A549 (cell line): ENCODE measurements at regions not wholly inside any gene's neighbourhood (a gene's known extent, or its start where the extent isn't known, plus 50 kb on each side); places are given as distances from the start of the nearest gene placed in this dataset.

Experiments
- ATAC-seq, 2 experiments: fragments of 200-7000 bp in 1 of 2; fragments of >200 bp in 1 of 2; cut with Nextera tagmentation in 1 of 2; cut with Tn5 transposase in 1 of 2; 3 replicates each; pipeline versions ENCODE4 v1.8.0 to v1.9.1; 2018 to 2020; ENCODE audit warnings: mild to moderate bottlenecking in 1 of 2, moderate library complexity in 1 of 2
- CTCF ChIA-PET: fragments of 300-600 bp; sonication (Branson Sonifier 250); formaldehyde crosslinking; extraction: SDS; loops from one replicate; lab custom pipeline; 2021; ENCODE audit warnings: antibody characterized with exemption, inconsistent platforms; lab: Yijun Ruan, JAX
- POLR2A ChIA-PET: fragments of 350-600 bp; formaldehyde crosslinking; extraction: SDS; loops from one replicate; lab custom pipeline; 2021; ENCODE audit warnings: antibody characterized with exemption, inconsistent platforms; lab: Yijun Ruan, JAX
- DNase-seq, 2 experiments: peaks; one replicate each; pipeline versions ENCODE4 v3.0.0 to v3.0.0-alpha.2; 2011 to 2016; ENCODE audit warnings: low read depth in 1 of 2, low spot score in 1 of 2
- FAIRE-seq: peaks from 2 replicates; lab custom pipeline; 2011; peaks lifted over from hg19 to GRCh38; lab: Jason Lieb, UNC
- H3K27ac ChIP-seq, 2 experiments: fragments of >200 bp; sonication (Bioruptor Twin); formaldehyde crosslinking; 3 replicates each; pipeline ENCODE4 v1.5.1; 2016 to 2017
- H3K4me1 ChIP-seq: fragments of >200 bp; sonication (Bioruptor Twin); formaldehyde crosslinking; 3 replicates; pipeline ENCODE4 v1.6.1; 2016
- H3K4me2 ChIP-seq: fragments of >200 bp; sonication (Bioruptor Twin); formaldehyde crosslinking; 3 replicates; pipeline ENCODE4 v1.6.1; 2016
- H3K4me3 ChIP-seq: fragments of >200 bp; sonication (Bioruptor Twin); formaldehyde crosslinking; 3 replicates; pipeline ENCODE4 v1.5.1; 2016
- H3K9me3 ChIP-seq: fragments of >200 bp; sonication (Bioruptor Twin); formaldehyde crosslinking; 3 replicates; pipeline ENCODE4 v1.6.1; 2016
- BCL3 ChIP-seq: fragments of >200 bp; sonication (Bioruptor Twin); formaldehyde crosslinking; IDR thresholded peaks from 3 replicates; pipeline ENCODE4 v1.6.1; 2016
- BHLHE40 ChIP-seq: IDR thresholded peaks from 2 replicates; pipeline ENCODE4 v1.6.1; 2012; ENCODE audit warnings: low read depth, low read length, inconsistent platforms
- CBX8 ChIP-seq: fragments of 200-600 bp; sonication (generic); IDR thresholded peaks from 2 replicates; pipeline ENCODE4 v1.6.1; 2016
- CTCF ChIP-seq: fragments of >200 bp; sonication (Bioruptor Twin); formaldehyde crosslinking; IDR thresholded peaks from 3 replicates; pipeline ENCODE4 v1.5.1; 2016
- EP300 ChIP-seq, 2 experiments: fragments of >200 bp; sonication (Bioruptor Twin); formaldehyde crosslinking; IDR thresholded peaks; 2 replicates in 1 of 2; 3 replicates in 1 of 2; pipeline ENCODE4 v1.6.1; 2016 to 2017
- ESRRA ChIP-seq: fragments of 150-350 bp; IDR thresholded peaks from 2 replicates; pipeline ENCODE4 v1.6.1; 2014; ENCODE audit warnings: mild to moderate bottlenecking, low read length, borderline replicate concordance
- FOSB ChIP-seq: fragments of 250-450 bp; sonication (Bioruptor Pico); IDR thresholded peaks from 2 replicates; pipeline ENCODE4 v1.5.0; 2020; ENCODE audit warnings: mild to moderate bottlenecking, moderate library complexity
- FOXS1 ChIP-seq: fragments of 250-450 bp; sonication (Bioruptor Pico); IDR thresholded peaks from 2 replicates; pipeline ENCODE4 v1.5.0; 2020; ENCODE audit warnings: mild to moderate bottlenecking, moderate library complexity
- GATA3 ChIP-seq: IDR thresholded peaks from 2 replicates; pipeline ENCODE4 v1.6.1; 2012; ENCODE audit warnings: borderline replicate concordance
- HDAC2 ChIP-seq: fragments of 200-600 bp; sonication (generic); IDR thresholded peaks from 2 replicates; pipeline ENCODE4 v1.6.1; 2016
- KDM1A ChIP-seq: fragments of 200-600 bp; sonication (generic); IDR thresholded peaks from 2 replicates; pipeline ENCODE4 v1.6.1; 2016; ENCODE audit warnings: low read depth, mild to moderate bottlenecking
- KDM5A ChIP-seq: fragments of 200-600 bp; sonication (generic); IDR thresholded peaks from 2 replicates; pipeline ENCODE4 v1.6.1; 2016; ENCODE audit warnings: antibody characterized with exemption, mild to moderate bottlenecking
- MAFK ChIP-seq: fragments of 450-650 bp; IDR thresholded peaks from 2 replicates; pipeline ENCODE4 v1.6.1; 2014; ENCODE audit not compliant: partially characterized antibody
- MAX ChIP-seq: IDR thresholded peaks from 2 replicates; pipeline ENCODE4 v1.6.1; 2012
- MYC ChIP-seq: IDR thresholded peaks from 2 replicates; pipeline ENCODE4 v1.6.1; 2012; ENCODE audit warnings: mild to moderate bottlenecking, inconsistent platforms, low read length, improper control_type of control experiment, borderline replicate concordance
- NR3C1 ChIP-seq: fragments of >200 bp; sonication (Bioruptor Twin); formaldehyde crosslinking; IDR thresholded peaks from 3 replicates; pipeline ENCODE4 v1.6.1; 2017
- POLR2AphosphoS2 ChIP-seq: conservative IDR thresholded peaks from 2 replicates; pipeline ENCODE4 v1.6.1; 2012; ENCODE audit warnings: low read length, improper control_type of control experiment, inconsistent platforms
- RAD21 ChIP-seq, 2 experiments: fragments of >200 bp in 1 of 2; sonication (Bioruptor Twin) in 1 of 2; formaldehyde crosslinking in 1 of 2; IDR thresholded peaks in 1 of 2; conservative IDR thresholded peaks in 1 of 2; 2 replicates in 1 of 2; 3 replicates in 1 of 2; pipeline ENCODE4 v1.6.1; 2012 to 2018; ENCODE audit warnings: inconsistent platforms in 1 of 2
- RCOR1 ChIP-seq: fragments of 150-350 bp; IDR thresholded peaks from 2 replicates; pipeline ENCODE4 v1.6.1; 2014; ENCODE audit warnings: antibody characterized with exemption, low read length, low read depth
- TFCP2L1 ChIP-seq: fragments of 250-450 bp; sonication (Bioruptor Pico); IDR thresholded peaks from 2 replicates; pipeline ENCODE4 v1.5.0; 2021; ENCODE audit warnings: mild to moderate bottlenecking
- USF2 ChIP-seq: fragments of 450-650 bp; IDR thresholded peaks from 2 replicates; pipeline ENCODE4 v1.6.1; 2014; ENCODE audit warnings: antibody characterized with exemption
- ZFP36 ChIP-seq: fragments of 450-650 bp; IDR thresholded peaks from 2 replicates; pipeline ENCODE4 v1.6.1; 2014; ENCODE audit warnings: borderline replicate concordance; ENCODE audit not compliant: partially characterized antibody
- ZSCAN20 ChIP-seq: fragments of 250-450 bp; sonication (Bioruptor Pico); IDR thresholded peaks from 2 replicates; pipeline ENCODE4 v1.8.0; 2022; ENCODE audit warnings: mild to moderate bottlenecking, moderate library complexity
- WGBS: methylation state at CpG from one replicate; pipeline ENCODE4 v1.1.6; 2017; ENCODE audit errors: missing lambda C conversion rate; 5-methylcytosine and 5-hydroxymethylcytosine counted together

- ATAC-seq, result no peak
- TF ChIP-seq FOSB (CRISPR knock-in tag) (no peak), BHLHE40 (no peak)
- Histone ChIP-seq H3K4me3 (no peak overlapping the region), H3K4me2 (no peak overlapping the region), H3K4me1 (no peaks in the 10 kb centered on the region), H3K9me3 (no peaks in the 10 kb centered on the region), H3K27ac (no peak overlapping the region)
- FAIRE-seq, result no peak
- ChIA-PET CTCF (no interaction called here), POLR2A (no interaction called here)
- no peak for DNase-seq
These were observed 188.4 kb upstream of the ARX start for GRCh38 chrX:25204182-25204581.

- no peaks in the 10 kb centered on the region for H3K4me1 ChIP-seq
- no peaks in the 10 kb centered on the region for H3K9me3 ChIP-seq
- ChIA-PET POLR2A (no interaction called here), CTCF (no interaction called here)
- ATAC-seq, result no peak
- H3K4me2 ChIP-seq, result no peak overlapping the region
- 11% methylated on average over 2 of the region's 2 CpGs for WGBS
- DNase-seq, result no peak
- no peak overlapping the region for H3K27ac ChIP-seq
- FAIRE-seq, result no peak
- no peak for TF ChIP-seq MYC
- TF ChIP-seq POLR2AphosphoS2, result no peak
- no peak for TF ChIP-seq USF2
- TF ChIP-seq NR3C1, result no peak
- TF ChIP-seq RCOR1, result no peak
- no peak for TF ChIP-seq MAX
- H3K4me3 ChIP-seq, result no peak overlapping the region
These were observed 187.1 kb upstream of the ARX start for GRCh38 chrX:25202827-25203226.

- no peaks in the 10 kb centered on the region for H3K4me1 ChIP-seq
- POLR2A ChIA-PET, result no interaction called here
- ATAC-seq (no peak), FAIRE-seq (no peak)
- WGBS, result 0% methylated on average over 3 of the region's 3 CpGs
- H3K4me3 ChIP-seq, result no peak overlapping the region
- no peaks in the 10 kb centered on the region for H3K9me3 ChIP-seq
- TF ChIP-seq CBX8 (no peak), ESRRA (no peak), KDM5A (no peak), TFCP2L1 (no peak), RAD21 (conservative IDR thresholded peaks at IDR 0.05 in 1 of 2, IDR thresholded peaks at IDR 0.05 in 1 of 2) (no peak), EP300 (IDR thresholded peaks at IDR 0.05) (no peak), MAFK (no peak), FOXS1 (CRISPR knock-in tag) (no peak), KDM1A (no peak), BCL3 (no peak), CTCF (no peak), ZSCAN20 (no peak), HDAC2 (no peak), ZFP36 (no peak), GATA3 (no peak)
- TF ChIP-seq, all 56 proteins: peak for 0
- DNase-seq, result no peak
- Histone ChIP-seq H3K27ac (no peak overlapping the region), H3K4me2 (no peak overlapping the region)
- CTCF ChIA-PET, result no interaction called here
These were observed 183.1 kb upstream of the ARX start for GRCh38 chrX:25198891-25199290.
